ENCODE measurements at regions not wholly inside any gene's neighbourhood (a gene's known extent, or its start where the extent isn't known, plus 50 kb on each side); places are given as distances from the start of the nearest gene placed in this dataset.

DNA sequence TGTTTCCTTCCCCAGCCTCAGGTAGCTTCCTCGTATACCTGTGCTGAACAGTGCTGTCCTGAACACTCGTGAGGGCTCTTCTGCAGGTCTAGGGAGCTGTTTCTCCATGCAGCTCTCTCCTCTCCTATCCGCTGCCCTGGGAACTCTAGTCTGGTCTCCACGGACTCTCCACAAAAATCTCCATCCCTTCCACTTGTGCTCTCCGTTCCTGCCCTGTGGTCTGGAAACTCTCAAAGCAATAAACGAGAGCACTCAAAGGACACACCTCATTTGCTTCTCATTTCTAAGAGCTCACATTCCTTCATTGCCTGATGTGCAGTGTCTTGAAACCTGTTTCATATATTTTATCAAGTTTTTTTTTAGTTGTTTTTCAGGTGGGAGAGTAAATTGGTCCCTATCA is 235.9 kb upstream of the RGS17 start:
- TF ChIP-seq CEBPB (IDR thresholded peaks at IDR 0.05; ENCODE audit: low read depth, low read length) = no peak
- no peak for TF ChIP-seq SMC3 (IDR thresholded peaks at IDR 0.05; ENCODE audit: low read depth, low read length)
- no peak for TF ChIP-seq ELK1 (IDR thresholded peaks at IDR 0.05; ENCODE audit: borderline replicate concordance, low read depth, low read length)
- no peak for TF ChIP-seq POLR2A (IDR thresholded peaks at IDR 0.05; ENCODE audit: low read depth, low read length)
- TF ChIP-seq FOS (IDR thresholded peaks at IDR 0.05; ENCODE audit: low read depth, low read length) = no peak
- no peak for TF ChIP-seq BHLHE40 (IDR thresholded peaks at IDR 0.05; ENCODE audit: low read depth, low read length)
- no peak for TF ChIP-seq USF2 (IDR thresholded peaks at IDR 0.05; ENCODE audit: low read depth, low read length)
- no peak for TF ChIP-seq RFX5 (IDR thresholded peaks at IDR 0.05; ENCODE audit: low read depth, low read length)
- no peak for TF ChIP-seq MAZ (IDR thresholded peaks at IDR 0.05; ENCODE audit: borderline replicate concordance, low read depth, low read length)
- no peak for TF ChIP-seq MXI1 (IDR thresholded peaks at IDR 0.05; ENCODE audit: borderline replicate concordance, low read depth, low read length)
- no peak for TF ChIP-seq RCOR1 (IDR thresholded peaks at IDR 0.05; ENCODE audit: insufficient replicate concordance, low read length)
- no peak for TF ChIP-seq NFE2L2 (IDR thresholded peaks at IDR 0.05; ENCODE audit: low read depth, low read length)
- TF ChIP-seq RAD21 (IDR thresholded peaks at IDR 0.05; ENCODE audit: low read length) = no peak
- no peak for TF ChIP-seq CHD1 (IDR thresholded peaks at IDR 0.05; ENCODE audit: low read depth, low read length)
- no peak for ATAC-seq (ENCODE audit: low read depth)

More for the DNA sequence above, 235.9 kb upstream of the RGS17 start:
- ChIA-PET POLR2A (ENCODE audit: unreplicated experiment) (no interaction called here), CTCF (no interaction called here)
- Histone ChIP-seq H3K9ac (ENCODE audit: low read depth, low read length) (no peak overlapping the region), H3K9me3 (ENCODE audit: control insufficient read depth, insufficient read depth, low read length) (peaks cover 4% of the 10 kb centered on the region; the same call in 1 of the 2 replicates), H3K14ac (replicated peaks; ENCODE audit: low read depth, low read length) (no peak overlapping the region), H3K9me1 (ENCODE audit: insufficient read depth, low read length) (no peaks in the 10 kb centered on the region), H4K20me1 (ENCODE audit: insufficient read depth, low read length) (no peaks in the 10 kb centered on the region), H2AK5ac (ENCODE audit: low read depth, low read length) (no peak overlapping the region), H3K79me1 (ENCODE audit: low read depth in 1 of 2, low read length in 2 of 2) (no peaks in the 10 kb centered on the region), H4K8ac (ENCODE audit: low read depth in 2 of 2, low read length in 2 of 2) (no peak overlapping the region), H3K4ac (ENCODE audit: low read depth, low read length) (no peak overlapping the region), H2BK120ac (ENCODE audit: low read depth, low read length) (no peak overlapping the region), H2AFZ (replicated peaks; ENCODE audit: low read length, poor library complexity) (no peak overlapping the region), H3K23ac (ENCODE audit: low read depth, low read length) (no peak overlapping the region), H2BK5ac (ENCODE audit: low read depth, low read length, poor library complexity, severe bottlenecking) (no peak overlapping the region), H3K18ac (ENCODE audit: low read depth, low read length) (no peak overlapping the region), H2BK20ac (ENCODE audit: low read depth, low read length) (no peak overlapping the region), H2AK9ac (replicated peaks; ENCODE audit: low read depth, low read length, poor library complexity) (no peak overlapping the region), H3K4me1 (ENCODE audit: control insufficient read depth, insufficient read depth, low read length) (no peaks in the 10 kb centered on the region), H3K27me3 (ENCODE audit: control insufficient read depth, insufficient read depth, low read length) (no peaks in the 10 kb centered on the region), H3K56ac (ENCODE audit: extremely low read depth, insufficient read depth, low read length) (no peak overlapping the region), H3K27ac (ENCODE audit: insufficient read depth, low read length) (no peak overlapping the region), H3K36me3 (ENCODE audit: control insufficient read depth, insufficient read depth, low read length) (no peaks in the 10 kb centered on the region), H4K5ac (ENCODE audit: low read depth, low read length) (no peak overlapping the region), H3K4me3 (ENCODE audit: insufficient read depth, low read depth, low read length) (no peak overlapping the region), H4K91ac (ENCODE audit: insufficient read depth, low read depth, low read length) (no peak overlapping the region), H2BK15ac (ENCODE audit: low read depth, low read length) (no peak overlapping the region), H3K4me2 (ENCODE audit: low read depth, low read length) (no peak overlapping the region)
- intact Hi-C loops (cut with micrococcal nuclease) (no loop called here), dilution Hi-C loops (cut with HindIII; ENCODE audit: low sequenced_read_pairs, unreplicated experiment) (no loop called here), in situ Hi-C loops (cut with MboI; ENCODE audit: low sequenced_read_pairs) (no loop called here)
- DNase-seq = no peak
- WGBS, 2 experiments (ENCODE audit: extremely low coverage in 2 of 2, insufficient read length in 1 of 2) = 38% methylated on average over 4 of the region's 6 CpGs; no CpG with 5 or more reads in 1 of the 2 experiments
- no TSS peak for BruUV-seq (replicated peaks)
